H1 (cell line): ENCODE measurements at regions not wholly inside any gene's neighbourhood (a gene's known extent, or its start where the extent isn't known, plus 50 kb on each side); places are given as distances from the start of the nearest gene placed in this dataset.

Source experiments
- ATF3 ChIP-seq: IDR thresholded peaks from 2 replicates; pipeline ENCODE4 v1.6.1; 2011; ENCODE audit warnings: low read depth, mild to moderate bottlenecking, low read length; ENCODE audit not compliant: insufficient read depth
- CHD1 ChIP-seq: IDR thresholded peaks from 2 replicates; pipeline ENCODE4 v1.6.1; 2012; ENCODE audit warnings: low read depth, low read length, improper control_type of control experiment
- CREB1 ChIP-seq: IDR thresholded peaks from 2 replicates; pipeline ENCODE4 v1.6.1; 2012; ENCODE audit warnings: inconsistent platforms
- CTCF ChIP-seq, 3 experiments: IDR thresholded peaks; 1 replicate in 2 of 3; 2 replicates in 1 of 3; pipeline versions ENCODE4 v1.5.1 to v1.6.1; 2011; ENCODE audit warnings: low read length in 3 of 3, mild to moderate bottlenecking in 3 of 3, inconsistent platforms in 2 of 3, low read depth in 1 of 3, moderate library complexity in 1 of 3; ENCODE audit not compliant: insufficient read depth in 1 of 3; ENCODE audit errors: control extremely low read depth in 1 of 3
- EP300 ChIP-seq, 2 experiments: IDR thresholded peaks; 1 replicate in 1 of 2; 2 replicates in 1 of 2; pipeline ENCODE4 v1.6.1; 2011 to 2012; ENCODE audit warnings: low read depth in 2 of 2, low read length in 2 of 2, mild to moderate bottlenecking in 2 of 2, borderline replicate concordance in 1 of 2, inconsistent platforms in 1 of 2, moderate library complexity in 1 of 2
- EZH2 ChIP-seq: fragments of 200-600 bp; sonication (generic); IDR thresholded peaks from 2 replicates; pipeline ENCODE4 v1.7.1; 2012; ENCODE audit warnings: low read depth, mild to moderate bottlenecking, moderate library complexity, low read length, inconsistent platforms; ENCODE audit not compliant: severe bottlenecking
- HDAC2 ChIP-seq, 2 experiments: fragments of 300-600 bp in 1 of 2; sonication (generic) in 1 of 2; IDR thresholded peaks; 2 replicates each; pipeline ENCODE4 v1.6.1; 2011 to 2012; ENCODE audit warnings: low read depth in 2 of 2, low read length in 2 of 2, mild to moderate bottlenecking in 2 of 2, moderate library complexity in 2 of 2, borderline replicate concordance in 1 of 2, inconsistent platforms in 1 of 2
- HDAC6 ChIP-seq: IDR thresholded peaks from one replicate; pipeline ENCODE4 v1.7.1; 2012; ENCODE audit warnings: low read depth, mild to moderate bottlenecking, inconsistent platforms, low read length, moderate library complexity
- POLR2A ChIP-seq, 2 experiments: IDR thresholded peaks; 1 replicate in 1 of 2; 2 replicates in 1 of 2; pipeline ENCODE4 v1.6.1; 2011; ENCODE audit warnings: low read depth in 2 of 2, low read length in 2 of 2, mild to moderate bottlenecking in 2 of 2; ENCODE audit errors: control extremely low read depth in 1 of 2
- RFX5 ChIP-seq: IDR thresholded peaks from 2 replicates; pipeline ENCODE4 v1.6.1; 2011; ENCODE audit warnings: low read depth, low read length, improper control_type of control experiment, borderline replicate concordance
- SUZ12 ChIP-seq: fragments of 200-600 bp; sonication (generic); IDR thresholded peaks from 2 replicates; pipeline ENCODE4 v1.6.1; 2012; ENCODE audit warnings: mild to moderate bottlenecking, inconsistent platforms, low read length, moderate library complexity, mixed read lengths
- TAF1 ChIP-seq: IDR thresholded peaks from 2 replicates; pipeline ENCODE4 v1.6.1; 2011; ENCODE audit warnings: mild to moderate bottlenecking, low read depth, low read length
- TF ChIP-seq, protein P1 (sequence below): IDR thresholded peaks from 2 replicates; pipeline ENCODE4 v1.6.1; 2012; ENCODE audit warnings: low read length, inconsistent platforms

DNA sequence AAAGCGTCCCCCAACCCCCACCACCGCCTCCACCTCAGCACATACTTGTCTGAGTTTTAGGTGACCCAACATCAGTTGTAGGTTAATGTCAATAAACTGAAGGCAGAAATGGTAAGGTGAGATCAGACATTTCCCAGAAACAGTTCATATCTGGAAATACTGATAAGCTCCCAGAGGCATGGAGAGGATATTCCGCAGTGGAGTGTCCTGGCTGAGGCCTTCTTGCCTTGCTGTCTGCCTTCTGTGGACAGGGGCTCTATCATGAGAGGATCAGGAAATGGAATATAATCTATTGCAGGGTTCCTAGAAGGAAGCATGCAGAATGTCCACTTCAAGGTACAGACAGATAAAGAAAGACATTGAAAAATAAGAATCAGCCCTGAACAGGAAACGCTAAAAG, 473.3 kb upstream of the MKI67 start:
- TF ChIP-seq RFX5 = no peak
- no peak for TF ChIP-seq POLR2A (IDR thresholded peaks at IDR 0.05; ENCODE audit: control extremely low read depth in 1 of 2, low read depth in 2 of 2, low read length in 2 of 2)
- TF ChIP-seq CREB1 = no peak
- TF ChIP-seq, protein P1, sequence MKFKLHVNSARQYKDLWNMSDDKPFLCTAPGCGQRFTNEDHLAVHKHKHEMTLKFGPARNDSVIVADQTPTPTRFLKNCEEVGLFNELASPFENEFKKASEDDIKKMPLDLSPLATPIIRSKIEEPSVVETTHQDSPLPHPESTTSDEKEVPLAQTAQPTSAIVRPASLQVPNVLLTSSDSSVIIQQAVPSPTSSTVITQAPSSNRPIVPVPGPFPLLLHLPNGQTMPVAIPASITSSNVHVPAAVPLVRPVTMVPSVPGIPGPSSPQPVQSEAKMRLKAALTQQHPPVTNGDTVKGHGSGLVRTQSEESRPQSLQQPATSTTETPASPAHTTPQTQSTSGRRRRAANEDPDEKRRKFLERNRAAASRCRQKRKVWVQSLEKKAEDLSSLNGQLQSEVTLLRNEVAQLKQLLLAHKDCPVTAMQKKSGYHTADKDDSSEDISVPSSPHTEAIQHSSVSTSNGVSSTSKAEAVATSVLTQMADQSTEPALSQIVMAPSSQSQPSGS = no peak
- TF ChIP-seq CTCF (IDR thresholded peaks at IDR 0.05; ENCODE audit: control extremely low read depth in 1 of 3, insufficient read depth in 1 of 3, low read depth in 1 of 3, low read length in 3 of 3) = no peak
- no peak for TF ChIP-seq ATF3
- TF ChIP-seq EP300 (IDR thresholded peaks at IDR 0.05; ENCODE audit: borderline replicate concordance in 1 of 2, low read depth in 2 of 2, low read length in 2 of 2) = no peak
- TF ChIP-seq HDAC2 (IDR thresholded peaks at IDR 0.05; ENCODE audit: borderline replicate concordance in 1 of 2, low read depth in 2 of 2, low read length in 2 of 2) = no peak
- no peak for TF ChIP-seq CHD1
- TF ChIP-seq SUZ12 = no peak
- no peak for TF ChIP-seq EZH2
- no peak for TF ChIP-seq TAF1
- TF ChIP-seq HDAC6 = no peak
